22Rv1 (cell line): ENCODE measurements at regions not wholly inside any gene's neighbourhood (a gene's known extent, or its start where the extent isn't known, plus 50 kb on each side); places are given as distances from the start of the nearest gene placed in this dataset.

Experiments
- H3K27ac ChIP-seq: fragments of 450-650 bp; 2 replicates; pipeline ENCODE4 v1.5.1; 2017
- ZFX ChIP-seq: fragments of 450-650 bp; IDR thresholded peaks from 2 replicates; pipeline ENCODE4 v1.6.1; 2017; ENCODE audit warnings: antibody characterized with exemption, borderline replicate concordance
- TF ChIP-seq, protein P1 (sequence below): fragments of 450-650 bp; IDR thresholded peaks from 2 replicates; pipeline ENCODE4 v1.5.1; 2017; ENCODE audit warnings: mild to moderate bottlenecking

DNA sequence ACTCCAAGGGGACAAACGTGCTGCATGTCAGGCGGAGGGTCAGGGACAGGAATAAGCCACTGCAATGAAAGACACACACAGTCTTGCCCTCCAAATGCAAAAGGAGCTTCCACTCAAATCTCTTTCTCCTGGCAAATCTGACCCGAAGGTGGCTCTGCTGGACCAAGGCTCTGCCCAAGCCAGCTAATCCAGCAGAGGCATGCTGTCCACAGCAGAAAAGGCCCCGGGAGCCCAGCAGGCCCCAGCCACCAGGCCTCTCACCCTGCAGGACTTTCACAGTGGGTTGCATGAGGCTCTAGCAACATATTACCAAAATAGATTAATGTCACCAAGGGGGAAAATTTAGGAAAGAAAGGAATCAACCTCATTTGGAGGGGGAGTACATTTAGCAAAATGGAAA is 628.6 kb downstream of the BCOR start:
- TF ChIP-seq, protein P1, sequence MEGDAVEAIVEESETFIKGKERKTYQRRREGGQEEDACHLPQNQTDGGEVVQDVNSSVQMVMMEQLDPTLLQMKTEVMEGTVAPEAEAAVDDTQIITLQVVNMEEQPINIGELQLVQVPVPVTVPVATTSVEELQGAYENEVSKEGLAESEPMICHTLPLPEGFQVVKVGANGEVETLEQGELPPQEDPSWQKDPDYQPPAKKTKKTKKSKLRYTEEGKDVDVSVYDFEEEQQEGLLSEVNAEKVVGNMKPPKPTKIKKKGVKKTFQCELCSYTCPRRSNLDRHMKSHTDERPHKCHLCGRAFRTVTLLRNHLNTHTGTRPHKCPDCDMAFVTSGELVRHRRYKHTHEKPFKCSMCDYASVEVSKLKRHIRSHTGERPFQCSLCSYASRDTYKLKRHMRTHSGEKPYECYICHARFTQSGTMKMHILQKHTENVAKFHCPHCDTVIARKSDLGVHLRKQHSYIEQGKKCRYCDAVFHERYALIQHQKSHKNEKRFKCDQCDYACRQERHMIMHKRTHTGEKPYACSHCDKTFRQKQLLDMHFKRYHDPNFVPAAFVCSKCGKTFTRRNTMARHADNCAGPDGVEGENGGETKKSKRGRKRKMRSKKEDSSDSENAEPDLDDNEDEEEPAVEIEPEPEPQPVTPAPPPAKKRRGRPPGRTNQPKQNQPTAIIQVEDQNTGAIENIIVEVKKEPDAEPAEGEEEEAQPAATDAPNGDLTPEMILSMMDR = no peak
- TF ChIP-seq ZFX = no peak
- no peak overlapping the region for H3K27ac ChIP-seq

GRCh38 chrX:39470588-39471407 is 627.0 kb downstream of the BCOR start:
- TF ChIP-seq ZFX = no peak
- TF ChIP-seq, protein P1 = no peak
- H3K27ac ChIP-seq = no peak overlapping the region

GRCh38 chrX:39472161-39472560 is 625.6 kb downstream of the BCOR start:
- H3K27ac ChIP-seq = no peak overlapping the region
- no peak for TF ChIP-seq ZFX
- TF ChIP-seq, protein P1 = no peak

- TF ChIP-seq, protein P1 = no peak
- TF ChIP-seq ZFX = no peak
- no peak overlapping the region for H3K27ac ChIP-seq
These were observed 623.9 kb downstream of the BCOR start for GRCh38 chrX:39473812-39474211.

- H3K27ac ChIP-seq = no peak overlapping the region
These were observed 622.4 kb downstream of the BCOR start for GRCh38 chrX:39475372-39475771.

DNA sequence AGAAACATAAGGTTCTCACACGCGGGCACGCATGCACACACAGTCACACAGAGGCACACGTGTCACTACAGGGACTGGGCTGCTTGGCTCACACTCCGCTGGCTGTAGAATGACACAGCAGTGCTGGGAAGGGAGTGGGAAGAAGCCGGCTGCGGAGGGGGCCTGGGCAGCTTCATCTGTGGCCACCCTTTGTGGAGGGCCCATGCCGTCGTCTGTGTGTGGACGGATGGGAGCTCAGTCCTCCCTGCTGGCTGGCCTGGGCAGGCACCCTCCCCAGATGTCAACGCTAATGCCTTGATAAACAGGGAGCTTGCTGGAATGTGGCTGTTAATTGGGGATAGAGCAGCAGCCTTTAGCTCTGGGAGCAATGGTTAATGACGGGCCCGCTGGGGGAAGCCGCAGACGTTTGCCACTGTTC is 621.1 kb downstream of the BCOR start:
- H3K27ac ChIP-seq = no peak overlapping the region
- TF ChIP-seq ZFX = no peak
- TF ChIP-seq, protein P1 = no peak

More at GRCh38 chrX:39475372-39475771, 622.4 kb downstream of the BCOR start:
- TF ChIP-seq, protein P1 = no peak
- no peak for TF ChIP-seq ZFX

GRCh38 chrX:39477031-39477761 is 620.6 kb downstream of the BCOR start:
- no peak for TF ChIP-seq ZFX
- TF ChIP-seq, protein P1 = peak; percentile 14; the same call in 1 of the 2 replicates
- H3K27ac ChIP-seq = no peak overlapping the region
